ENCODE measurements at regions not wholly inside any gene's neighbourhood (a gene's known extent, or its start where the extent isn't known, plus 50 kb on each side); places are given as distances from the start of the nearest gene placed in this dataset.

DNA sequence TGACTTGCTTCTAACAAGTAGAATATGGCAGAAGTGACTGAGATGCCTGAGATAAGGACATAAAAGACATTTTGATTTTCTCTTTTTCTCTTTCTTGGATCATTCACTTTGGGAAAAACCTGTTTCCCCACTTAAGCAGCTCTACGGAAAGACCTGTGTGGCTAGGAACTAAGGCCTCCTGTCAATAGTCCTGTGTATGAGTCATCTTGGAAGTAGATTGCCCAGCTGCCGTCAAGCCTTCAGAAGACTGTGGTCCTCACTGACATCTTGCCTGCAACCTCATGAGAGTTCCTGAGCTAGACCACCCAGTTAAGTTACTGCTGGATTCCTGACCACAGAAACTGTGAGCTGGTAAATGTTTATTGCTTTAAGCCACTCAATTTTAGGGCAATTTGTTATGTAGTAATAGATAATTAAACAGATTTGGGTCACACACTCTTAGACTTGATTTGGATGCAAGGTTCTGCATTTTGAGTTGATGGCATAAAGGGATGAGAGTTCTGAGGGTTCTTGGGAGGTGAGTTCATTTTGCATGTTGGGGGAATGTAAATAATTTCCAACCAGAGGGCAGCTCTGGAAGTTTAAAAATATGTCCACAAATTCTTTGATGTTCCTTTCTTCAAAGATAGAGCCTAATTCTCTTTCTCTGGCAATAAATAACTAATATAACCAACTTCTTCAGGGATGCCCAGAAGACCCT is 229.2 kb downstream of the SQOR start:
- no peak for DNase-seq (ENCODE audit: low spot score)

DNA sequence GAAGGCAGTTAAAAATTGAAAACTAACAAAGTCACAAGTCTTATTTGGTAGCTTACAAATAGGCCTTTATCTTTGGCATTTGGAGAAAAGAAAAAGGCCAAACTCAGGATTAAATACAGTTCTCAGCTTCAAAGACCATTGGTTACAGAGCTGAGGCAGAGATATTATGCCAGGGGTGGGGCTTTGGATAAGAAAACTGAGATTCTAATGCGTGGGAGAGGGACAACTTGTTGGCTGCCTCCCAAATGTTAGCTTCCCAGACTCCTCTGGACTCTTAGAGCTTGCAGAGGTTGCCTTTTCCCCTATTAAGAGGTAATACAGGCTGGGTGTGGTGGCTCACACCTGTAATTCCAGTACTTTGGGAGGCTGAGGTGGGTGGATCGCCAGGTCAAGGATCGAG is 231.8 kb downstream of the SQOR start:
- Histone ChIP-seq H3K4me3 (no peak overlapping the region), H3K27ac (no peak overlapping the region)
- TF ChIP-seq, protein P1, sequence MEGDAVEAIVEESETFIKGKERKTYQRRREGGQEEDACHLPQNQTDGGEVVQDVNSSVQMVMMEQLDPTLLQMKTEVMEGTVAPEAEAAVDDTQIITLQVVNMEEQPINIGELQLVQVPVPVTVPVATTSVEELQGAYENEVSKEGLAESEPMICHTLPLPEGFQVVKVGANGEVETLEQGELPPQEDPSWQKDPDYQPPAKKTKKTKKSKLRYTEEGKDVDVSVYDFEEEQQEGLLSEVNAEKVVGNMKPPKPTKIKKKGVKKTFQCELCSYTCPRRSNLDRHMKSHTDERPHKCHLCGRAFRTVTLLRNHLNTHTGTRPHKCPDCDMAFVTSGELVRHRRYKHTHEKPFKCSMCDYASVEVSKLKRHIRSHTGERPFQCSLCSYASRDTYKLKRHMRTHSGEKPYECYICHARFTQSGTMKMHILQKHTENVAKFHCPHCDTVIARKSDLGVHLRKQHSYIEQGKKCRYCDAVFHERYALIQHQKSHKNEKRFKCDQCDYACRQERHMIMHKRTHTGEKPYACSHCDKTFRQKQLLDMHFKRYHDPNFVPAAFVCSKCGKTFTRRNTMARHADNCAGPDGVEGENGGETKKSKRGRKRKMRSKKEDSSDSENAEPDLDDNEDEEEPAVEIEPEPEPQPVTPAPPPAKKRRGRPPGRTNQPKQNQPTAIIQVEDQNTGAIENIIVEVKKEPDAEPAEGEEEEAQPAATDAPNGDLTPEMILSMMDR (IDR thresholded peaks at IDR 0.05): no peak
- no peak for DNase-seq (ENCODE audit: low spot score)

More for the DNA sequence above, 229.2 kb downstream of the SQOR start:
- TF ChIP-seq, protein P1 (IDR thresholded peaks at IDR 0.05): no peak
- Histone ChIP-seq H3K4me3 (no peak overlapping the region), H3K27ac (no peak overlapping the region)

DNA sequence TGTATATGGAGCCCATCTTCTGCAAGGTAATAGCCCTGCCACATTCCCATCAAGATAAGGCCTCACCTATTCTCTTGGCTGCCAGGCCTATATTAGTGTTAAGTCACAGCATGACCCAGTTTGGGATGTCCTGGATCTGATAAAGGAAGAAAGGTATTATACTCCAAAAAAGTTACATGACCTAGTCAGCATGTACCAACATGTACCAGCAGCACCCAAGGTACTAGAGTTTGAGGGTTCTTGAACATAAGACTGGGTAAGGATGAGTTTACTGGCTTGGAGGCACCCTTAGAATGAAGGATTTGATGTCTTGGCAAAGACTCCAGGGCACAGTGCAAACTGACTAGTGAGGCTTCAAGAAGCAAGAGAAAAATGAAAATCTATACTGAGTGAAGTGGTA is 232.5 kb downstream of the SQOR start:
- TF ChIP-seq, protein P1 (IDR thresholded peaks at IDR 0.05): no peak
- DNase-seq (ENCODE audit: low spot score): no peak
- Histone ChIP-seq H3K4me3 (no peak overlapping the region), H3K27ac (no peak overlapping the region)

DNA sequence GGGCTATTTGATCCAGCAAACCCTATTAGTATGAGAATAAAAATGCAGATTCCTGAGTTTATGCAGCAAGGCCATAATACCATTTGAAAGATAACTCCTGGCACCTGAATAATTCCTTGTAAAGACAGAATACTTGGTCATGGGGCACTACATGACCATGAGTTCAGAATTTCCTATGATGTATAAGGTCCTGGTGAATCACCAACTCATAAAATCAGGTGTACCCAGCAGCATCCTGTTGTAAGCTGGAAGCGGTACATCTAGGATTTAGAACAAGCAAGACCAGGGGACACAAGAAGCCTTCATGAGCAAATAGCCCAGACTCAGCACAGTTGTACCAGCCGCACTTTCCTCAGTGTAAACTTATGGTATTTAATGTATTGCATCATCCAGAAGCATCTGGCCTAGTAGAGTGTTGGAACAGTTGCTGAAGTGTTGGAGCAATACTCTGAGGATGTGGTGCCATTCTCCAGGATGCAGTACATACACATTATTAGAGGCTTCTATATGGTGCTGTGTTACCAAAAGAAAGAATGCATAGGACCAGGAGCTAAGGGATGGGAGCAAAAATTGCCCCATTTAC is 233.4 kb downstream of the SQOR start:
- Histone ChIP-seq H3K4me3 (no peak overlapping the region), H3K27ac (no peak overlapping the region)
- TF ChIP-seq, protein P1 (IDR thresholded peaks at IDR 0.05): no peak
- no peak for DNase-seq (ENCODE audit: low spot score)

DNA sequence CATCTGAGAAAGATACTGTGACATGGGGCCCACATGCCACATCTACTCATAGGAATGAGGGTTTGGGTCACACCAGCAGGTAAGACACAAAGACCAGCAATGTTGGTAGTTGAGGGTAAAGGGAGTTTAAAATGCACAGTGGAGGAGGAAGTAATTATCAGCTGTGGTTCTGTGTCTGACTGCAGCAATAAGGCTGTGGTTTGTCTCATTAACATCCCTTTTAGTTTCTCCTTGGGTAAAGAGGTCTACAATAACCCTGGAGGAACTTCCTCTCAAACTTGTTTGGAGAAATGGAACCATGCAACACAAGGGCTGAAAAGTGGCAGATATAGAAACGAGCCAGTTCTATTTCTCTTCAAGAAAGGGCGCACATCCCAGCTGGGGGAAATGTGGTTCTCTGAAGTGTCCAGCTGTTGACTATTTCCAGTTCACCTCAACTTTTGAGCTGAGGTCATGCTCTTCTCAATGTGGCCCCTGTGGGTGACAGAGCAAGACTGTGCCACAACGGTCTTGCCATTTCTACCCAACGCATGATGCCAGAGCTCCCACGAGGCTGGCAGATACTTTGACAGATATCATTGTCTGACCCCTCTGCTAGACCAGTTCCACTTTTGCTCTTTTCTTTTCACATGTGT is 234.3 kb downstream of the SQOR start:
- H3K27ac ChIP-seq: no peak overlapping the region
- DNase-seq (ENCODE audit: low spot score): no peak
- H3K4me3 ChIP-seq: no peak overlapping the region
- TF ChIP-seq, protein P1 (IDR thresholded peaks at IDR 0.05): no peak

DNA sequence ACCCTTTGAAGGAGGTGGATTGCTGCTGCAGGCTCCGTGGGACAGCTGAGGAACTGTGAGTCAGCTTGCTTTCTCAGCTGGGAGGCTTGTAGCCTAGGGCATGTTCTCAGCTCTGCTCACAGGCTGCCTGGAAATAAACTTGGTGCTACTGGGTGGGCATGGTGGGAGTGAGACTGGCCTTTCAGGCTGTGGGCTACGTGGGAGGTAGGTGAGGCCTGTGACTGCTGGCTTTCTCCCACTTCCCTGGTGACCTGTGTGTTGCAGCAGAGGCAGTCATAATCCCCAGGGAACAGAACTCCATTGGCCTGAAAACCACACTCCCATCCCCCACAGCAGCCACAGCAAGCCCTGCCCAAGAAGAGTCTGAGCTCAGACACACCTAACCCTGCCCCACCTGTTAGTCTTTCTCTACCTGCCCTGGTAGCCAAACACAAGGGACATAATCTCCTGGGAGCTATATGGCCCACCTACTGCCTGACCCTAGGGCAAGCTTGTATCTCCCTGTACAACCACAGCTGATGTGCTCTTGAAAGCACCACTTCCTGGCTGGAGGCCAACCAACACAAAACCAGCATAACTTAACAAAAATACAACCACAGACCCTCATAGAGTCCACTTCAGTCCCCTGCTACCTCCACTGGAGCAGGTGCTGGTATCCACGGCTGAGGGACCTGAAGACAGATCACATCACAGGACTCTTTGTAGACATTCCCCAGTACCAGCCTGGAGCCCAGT is 236.5 kb downstream of the SQOR start:
- no peak for DNase-seq (ENCODE audit: low spot score)
- H3K27ac ChIP-seq: no peak overlapping the region
- TF ChIP-seq, protein P1 (IDR thresholded peaks at IDR 0.05): no peak
- no peak overlapping the region for H3K4me3 ChIP-seq

Measured in coronary artery (tissue), 2 donors.